ENCODE measurements at regions not wholly inside any gene's neighbourhood (a gene's known extent, or its start where the extent isn't known, plus 50 kb on each side); places are given as distances from the start of the nearest gene placed in this dataset.

DNA sequence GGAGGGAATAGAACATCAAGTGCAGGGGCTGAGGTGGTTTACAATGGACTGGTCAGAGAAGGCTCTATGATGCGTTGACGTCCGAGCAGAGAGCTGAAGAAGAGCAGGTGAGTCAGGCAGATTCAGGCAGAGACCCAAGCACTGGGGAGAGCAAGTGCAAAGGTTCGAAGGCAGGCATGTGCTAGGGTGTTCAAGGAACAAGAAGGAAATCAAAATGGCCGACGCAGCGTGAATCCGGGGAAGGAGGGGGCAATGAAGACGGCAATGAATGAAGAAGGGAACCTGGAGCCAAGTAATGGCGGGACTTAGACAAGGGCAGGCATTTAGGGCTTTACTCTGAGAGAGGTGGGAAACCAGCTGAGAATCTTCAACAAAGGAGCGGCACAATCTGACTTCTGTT, 56.8 kb upstream of the DCTD start:
- no peak for DNase-seq
- in situ Hi-C loops (cut with MboI; ENCODE audit: low pct_unique_long_range_greater_than_20kb, low sequenced_read_pairs): no loop called here

DNA sequence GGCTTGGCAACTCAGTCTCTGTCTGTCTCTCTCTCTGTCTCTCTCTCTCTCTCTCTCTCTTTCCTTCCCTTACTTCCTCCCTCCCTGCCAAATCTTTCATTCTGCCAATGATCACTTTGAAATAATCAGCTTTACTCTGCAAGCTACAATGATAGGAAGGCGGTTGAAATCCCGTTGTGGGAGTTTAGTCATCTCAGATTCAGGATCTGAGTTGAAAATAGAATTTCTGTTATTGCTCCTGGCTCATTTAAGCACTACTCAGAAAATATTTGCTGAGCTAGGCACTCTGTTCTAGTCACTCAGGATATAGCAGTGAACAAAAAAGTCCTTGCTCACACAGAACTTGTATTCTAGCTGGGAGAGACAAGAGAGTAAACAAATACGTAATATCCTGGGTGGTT, 56.3 kb upstream of the DCTD start:
- no peak for DNase-seq
- in situ Hi-C loops (cut with MboI; ENCODE audit: low pct_unique_long_range_greater_than_20kb, low sequenced_read_pairs): no loop called here

DNA sequence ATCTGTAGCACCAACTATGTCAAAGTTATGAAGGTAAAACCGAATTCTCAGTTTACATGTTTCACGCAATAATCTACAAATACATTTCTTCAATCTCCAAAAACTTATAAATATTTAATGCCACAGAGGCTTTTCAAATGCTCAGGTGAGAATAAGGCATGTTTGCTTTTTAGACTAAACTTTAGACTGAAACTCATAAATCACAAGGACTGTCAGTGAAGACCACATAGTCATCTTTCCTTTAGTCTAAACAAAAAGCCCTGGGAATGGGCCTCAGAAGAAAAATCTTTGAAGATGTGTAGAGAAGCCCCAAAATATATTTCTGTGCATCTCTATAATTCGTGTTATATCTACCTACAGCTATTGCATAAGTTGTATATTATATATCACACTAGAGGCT, 54.5 kb upstream of the DCTD start:
- DNase-seq: no peak
- in situ Hi-C loops (cut with MboI; ENCODE audit: low pct_unique_long_range_greater_than_20kb, low sequenced_read_pairs): no loop called here

DNA sequence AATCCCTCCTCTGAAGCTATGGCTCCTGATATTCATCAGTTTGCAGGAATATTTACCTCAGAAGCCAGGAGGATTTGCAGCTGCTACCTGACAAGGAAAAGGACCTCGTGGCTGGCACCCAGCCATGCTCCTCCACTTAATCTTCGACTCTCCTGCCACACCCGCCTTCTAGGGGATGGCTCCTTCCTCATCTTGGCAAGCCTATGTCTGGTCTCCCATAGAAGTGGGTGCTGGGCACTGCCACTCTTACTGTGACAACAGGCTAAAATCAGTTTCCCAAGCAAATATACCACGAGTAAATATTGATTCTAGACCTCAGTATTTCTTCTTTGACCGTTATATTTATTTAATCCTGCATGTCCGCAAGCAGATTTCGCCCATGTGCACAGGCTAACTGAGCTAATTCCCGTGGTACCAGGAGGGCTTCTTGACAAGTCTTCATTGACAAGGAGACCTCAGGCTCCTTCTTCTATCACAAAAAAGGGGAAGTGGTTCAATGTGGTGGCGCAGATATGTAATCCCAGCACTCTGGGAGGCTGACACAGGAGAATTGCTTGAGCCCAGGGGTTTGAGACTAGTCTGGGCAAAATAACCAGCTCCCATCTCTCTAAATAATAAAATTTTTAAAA, 52.6 kb upstream of the DCTD start:
- in situ Hi-C loops (cut with MboI; ENCODE audit: low pct_unique_long_range_greater_than_20kb, low sequenced_read_pairs): no loop called here
- peak; percentile 92 for DNase-seq

DNA sequence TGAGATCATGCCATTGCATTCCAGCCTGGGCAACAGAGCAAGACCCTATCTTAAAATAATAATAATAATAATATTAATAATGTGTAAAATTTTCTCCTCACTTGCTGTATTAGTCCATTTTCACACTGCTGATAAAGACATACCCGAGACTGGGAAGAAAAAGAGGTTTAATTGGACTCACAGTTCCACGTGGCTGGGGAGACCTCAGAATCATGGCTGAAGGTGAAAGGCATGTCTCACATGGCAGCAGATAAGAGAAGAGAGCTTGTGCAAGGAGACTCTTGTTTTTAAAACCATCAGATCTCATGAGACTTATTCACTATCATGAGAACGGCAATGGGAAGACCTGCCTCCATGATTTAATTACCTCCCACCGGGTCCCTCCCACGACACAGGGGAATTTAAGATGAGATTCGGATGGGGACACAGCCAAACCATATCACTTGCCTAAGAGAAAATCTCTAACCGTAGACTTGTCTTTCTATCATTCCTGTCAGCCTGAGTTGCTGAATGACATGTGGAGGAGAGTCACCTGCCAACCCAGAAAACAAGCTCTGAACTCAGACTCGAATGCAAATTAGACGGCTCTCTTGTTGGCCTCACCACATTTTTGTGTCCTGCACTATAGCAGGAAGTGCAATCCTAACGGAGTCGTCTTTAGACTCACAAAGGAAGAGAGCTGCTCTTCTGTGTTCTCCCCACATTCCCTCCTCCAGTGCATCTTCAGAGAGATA, 51.9 kb upstream of the DCTD start:
- no peak for DNase-seq
- in situ Hi-C loops (cut with MboI; ENCODE audit: low pct_unique_long_range_greater_than_20kb, low sequenced_read_pairs): no loop called here

DNA sequence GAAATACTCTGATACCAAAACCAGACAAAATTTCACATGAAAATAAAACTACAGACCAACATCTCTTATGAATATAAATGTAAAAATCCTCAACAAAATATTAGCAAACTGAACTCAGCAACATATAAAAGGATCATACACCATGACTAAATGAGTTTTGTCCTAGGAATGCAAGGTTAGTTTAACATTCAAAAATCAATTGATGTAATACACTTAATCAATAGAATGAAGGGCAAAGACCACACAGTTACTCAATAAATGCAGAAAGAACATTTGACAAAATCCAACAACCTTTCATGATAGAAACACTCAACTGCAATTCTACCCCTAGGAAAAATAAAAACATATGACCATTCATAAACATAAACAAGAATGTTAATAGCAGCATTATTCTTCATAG, 50.2 kb upstream of the DCTD start:
- in situ Hi-C loops (cut with MboI; ENCODE audit: low pct_unique_long_range_greater_than_20kb, low sequenced_read_pairs): no loop called here
- no peak for DNase-seq

Measured in KBM-7 (cell line).